Liver (tissue), 8 donors: ENCODE measurements at regions not wholly inside any gene's neighbourhood (a gene's known extent, or its start where the extent isn't known, plus 50 kb on each side); places are given as distances from the start of the nearest gene placed in this dataset.

Source experiments
- DNase-seq: peaks from one replicate; pipeline ENCODE4 v3.0.0-alpha.2; 2017; ENCODE audit warnings: low spot score
- H3K27ac ChIP-seq, 2 donors: one replicate each; pipeline ENCODE4 v1.7.0; 2013; ENCODE audit warnings: inconsistent platforms in 2 of 2, low read length in 2 of 2, control low read depth in 1 of 2, low read depth in 1 of 2, mild to moderate bottlenecking in 1 of 2
- H3K27me3 ChIP-seq, 4 donors: one replicate each; pipeline versions ENCODE4 v1.6.1 to v1.7.0; 2013; ENCODE audit warnings: low read length in 3 of 4, inconsistent platforms in 1 of 4, mild to moderate bottlenecking in 1 of 4, moderate library complexity in 1 of 4; ENCODE audit not compliant: control insufficient read depth in 4 of 4, insufficient read depth in 4 of 4
- H3K36me3 ChIP-seq, 4 donors: one replicate each; pipeline versions ENCODE4 v1.6.1 to v1.7.0; 2013; ENCODE audit warnings: low read length in 3 of 4, mild to moderate bottlenecking in 3 of 4, low read depth in 1 of 4, moderate library complexity in 1 of 4; ENCODE audit not compliant: control insufficient read depth in 4 of 4, insufficient read depth in 3 of 4
- H3K4me1 ChIP-seq, 4 donors: one replicate each; pipeline versions ENCODE4 v1.6.1 to v1.7.0; 2013; ENCODE audit warnings: low read length in 3 of 4, mild to moderate bottlenecking in 3 of 4, moderate library complexity in 1 of 4; ENCODE audit not compliant: control insufficient read depth in 4 of 4, insufficient read depth in 4 of 4
- H3K4me3 ChIP-seq, 3 donors: one replicate each; pipeline versions ENCODE4 v1.6.1 to v1.7.0; 2013; ENCODE audit warnings: low read length in 3 of 3, control low read depth in 1 of 3, low read depth in 1 of 3, mild to moderate bottlenecking in 1 of 3
- H3K9ac ChIP-seq, 2 donors: one replicate each; pipeline ENCODE4 v1.7.0; 2013; ENCODE audit warnings: low read length in 2 of 2, mild to moderate bottlenecking in 2 of 2, moderate library complexity in 2 of 2, control low read depth in 1 of 2, low read depth in 1 of 2
- H3K9me3 ChIP-seq, 4 donors: one replicate each; pipeline versions ENCODE4 v1.6.1 to v1.7.0; 2013; ENCODE audit warnings: low read length in 3 of 4; ENCODE audit not compliant: control insufficient read depth in 4 of 4
- ATF3 ChIP-seq: IDR thresholded peaks from 2 replicates; pipeline ENCODE4 v1.6.1; 2016; ENCODE audit warnings: antibody characterized with exemption
- EGR1 ChIP-seq, 2 donors: IDR thresholded peaks; 2 replicates each; pipeline ENCODE4 v1.6.1; 2016 to 2018; ENCODE audit warnings: antibody characterized with exemption in 2 of 2, low read depth in 2 of 2
- FOXA1 ChIP-seq: IDR thresholded peaks from 2 replicates; pipeline ENCODE4 v1.6.1; 2016; ENCODE audit warnings: antibody characterized with exemption
- FOXA2 ChIP-seq: IDR thresholded peaks from 2 replicates; pipeline ENCODE4 v1.6.1; 2016; ENCODE audit warnings: antibody characterized with exemption
- GABPA ChIP-seq, 2 donors: IDR thresholded peaks in 1 of 2; conservative IDR thresholded peaks in 1 of 2; 2 replicates each; pipeline ENCODE4 v1.6.1; 2016; ENCODE audit warnings: antibody characterized with exemption in 2 of 2, mild to moderate bottlenecking in 1 of 2, moderate library complexity in 1 of 2
- HNF4A ChIP-seq, 2 donors: conservative IDR thresholded peaks; 2 replicates each; pipeline ENCODE4 v1.6.1; 2016; ENCODE audit warnings: antibody characterized with exemption in 2 of 2, mild to moderate bottlenecking in 2 of 2
- JUND ChIP-seq, 2 donors: IDR thresholded peaks; 2 replicates each; pipeline ENCODE4 v1.6.1; 2016; ENCODE audit warnings: antibody characterized with exemption in 2 of 2
- MAX ChIP-seq: IDR thresholded peaks from 2 replicates; pipeline ENCODE4 v1.6.1; 2016; ENCODE audit warnings: antibody characterized with exemption
- NR2F2 ChIP-seq: IDR thresholded peaks from 2 replicates; pipeline ENCODE4 v1.6.1; 2016; ENCODE audit warnings: antibody characterized with exemption
- RAD21 ChIP-seq, 2 donors: IDR thresholded peaks; 2 replicates each; pipeline ENCODE4 v1.6.1; 2016; ENCODE audit warnings: antibody characterized with exemption in 2 of 2, mild to moderate bottlenecking in 2 of 2
- RXRA ChIP-seq, 2 donors: IDR thresholded peaks; 2 replicates each; pipeline ENCODE4 v1.6.1; 2017 to 2018; ENCODE audit warnings: antibody characterized with exemption in 2 of 2, mild to moderate bottlenecking in 1 of 2
- YY1 ChIP-seq: IDR thresholded peaks from 2 replicates; pipeline ENCODE4 v1.6.1; 2016; ENCODE audit warnings: antibody characterized with exemption, mild to moderate bottlenecking
- WGBS: extraction: QIAGEN DNeasy Blood & Tissue Kit; methylation state at CpG from one replicate; pipeline ENCODE4 v1.1.7; 2013; 5-methylcytosine and 5-hydroxymethylcytosine counted together
- TF ChIP-seq, protein P1 (sequence below): fragments of 150-350 bp; IDR thresholded peaks from 2 replicates; pipeline ENCODE4 v1.5.1; 2017; ENCODE audit warnings: improper control_type of control experiment, low read depth, low read length; ENCODE audit not compliant: missing input control
- TF ChIP-seq, protein P2 (sequence below): IDR thresholded peaks from 2 replicates; pipeline ENCODE4 v1.6.1; 2016; ENCODE audit warnings: antibody characterized with exemption, mild to moderate bottlenecking
- donor health status: healthy.
- donor health status: healthy.
- donor health status: healthy.
- donor health status: healthy.
- donor health status: healthy.

DNA sequence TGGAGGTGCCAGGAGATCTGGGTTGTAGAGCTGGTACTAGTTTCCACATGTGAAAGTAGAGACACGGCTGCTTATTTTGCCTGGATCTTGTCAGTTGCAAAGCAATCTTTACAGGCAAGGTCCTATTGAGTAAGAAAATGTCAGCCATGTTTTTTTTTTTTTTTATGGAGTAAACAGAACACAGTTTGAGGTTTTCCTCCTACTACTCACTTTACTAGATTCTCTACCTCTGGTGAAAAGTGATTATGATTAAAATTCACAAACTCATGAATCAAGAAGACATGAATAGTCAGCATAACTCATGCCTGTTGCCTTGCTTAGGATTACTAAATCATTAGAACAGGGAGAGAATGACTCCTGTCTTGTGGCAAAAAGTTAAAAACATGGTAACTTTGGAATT is 70.1 kb upstream of the PNPT1 start:
- TF ChIP-seq ATF3 = no peak
- TF ChIP-seq GABPA (IDR thresholded peaks at IDR 0.05 in 1 of 2, conservative IDR thresholded peaks at IDR 0.05 in 1 of 2) = no peak
- TF ChIP-seq, protein P1, sequence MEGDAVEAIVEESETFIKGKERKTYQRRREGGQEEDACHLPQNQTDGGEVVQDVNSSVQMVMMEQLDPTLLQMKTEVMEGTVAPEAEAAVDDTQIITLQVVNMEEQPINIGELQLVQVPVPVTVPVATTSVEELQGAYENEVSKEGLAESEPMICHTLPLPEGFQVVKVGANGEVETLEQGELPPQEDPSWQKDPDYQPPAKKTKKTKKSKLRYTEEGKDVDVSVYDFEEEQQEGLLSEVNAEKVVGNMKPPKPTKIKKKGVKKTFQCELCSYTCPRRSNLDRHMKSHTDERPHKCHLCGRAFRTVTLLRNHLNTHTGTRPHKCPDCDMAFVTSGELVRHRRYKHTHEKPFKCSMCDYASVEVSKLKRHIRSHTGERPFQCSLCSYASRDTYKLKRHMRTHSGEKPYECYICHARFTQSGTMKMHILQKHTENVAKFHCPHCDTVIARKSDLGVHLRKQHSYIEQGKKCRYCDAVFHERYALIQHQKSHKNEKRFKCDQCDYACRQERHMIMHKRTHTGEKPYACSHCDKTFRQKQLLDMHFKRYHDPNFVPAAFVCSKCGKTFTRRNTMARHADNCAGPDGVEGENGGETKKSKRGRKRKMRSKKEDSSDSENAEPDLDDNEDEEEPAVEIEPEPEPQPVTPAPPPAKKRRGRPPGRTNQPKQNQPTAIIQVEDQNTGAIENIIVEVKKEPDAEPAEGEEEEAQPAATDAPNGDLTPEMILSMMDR = no peak
- DNase-seq = no peak
- Histone ChIP-seq H3K9me3 (no peaks in the 10 kb centered on the region), H3K4me3 (no peak overlapping the region), H3K9ac (no peak overlapping the region), H3K36me3 (no peaks in the 10 kb centered on the region), H3K27me3 (peaks cover 0 to 10% (median 0%) of the 10 kb centered on the region in 4 donors), H3K27ac (no peak overlapping the region), H3K4me1 (no peaks in the 10 kb centered on the region)
- 86% methylated on average over 1 of the region's 1 CpG for WGBS

- H3K4me3 ChIP-seq = no peak overlapping the region
- WGBS = 83% methylated on average over 2 of the region's 2 CpGs
- no peak for DNase-seq
- H3K27me3 ChIP-seq = peaks cover 0 to 10% (median 0%) of the 10 kb centered on the region in 4 donors
- H3K9me3 ChIP-seq = no peaks in the 10 kb centered on the region
- TF ChIP-seq FOXA1 = no peak
- TF ChIP-seq, protein P1 = no peak
- TF ChIP-seq RAD21 (IDR thresholded peaks at IDR 0.05) = no peak
- no peak for TF ChIP-seq NR2F2
- TF ChIP-seq EGR1 (IDR thresholded peaks at IDR 0.05; ENCODE audit: low read depth in 2 of 2) = no peak
- TF ChIP-seq, protein P2, sequence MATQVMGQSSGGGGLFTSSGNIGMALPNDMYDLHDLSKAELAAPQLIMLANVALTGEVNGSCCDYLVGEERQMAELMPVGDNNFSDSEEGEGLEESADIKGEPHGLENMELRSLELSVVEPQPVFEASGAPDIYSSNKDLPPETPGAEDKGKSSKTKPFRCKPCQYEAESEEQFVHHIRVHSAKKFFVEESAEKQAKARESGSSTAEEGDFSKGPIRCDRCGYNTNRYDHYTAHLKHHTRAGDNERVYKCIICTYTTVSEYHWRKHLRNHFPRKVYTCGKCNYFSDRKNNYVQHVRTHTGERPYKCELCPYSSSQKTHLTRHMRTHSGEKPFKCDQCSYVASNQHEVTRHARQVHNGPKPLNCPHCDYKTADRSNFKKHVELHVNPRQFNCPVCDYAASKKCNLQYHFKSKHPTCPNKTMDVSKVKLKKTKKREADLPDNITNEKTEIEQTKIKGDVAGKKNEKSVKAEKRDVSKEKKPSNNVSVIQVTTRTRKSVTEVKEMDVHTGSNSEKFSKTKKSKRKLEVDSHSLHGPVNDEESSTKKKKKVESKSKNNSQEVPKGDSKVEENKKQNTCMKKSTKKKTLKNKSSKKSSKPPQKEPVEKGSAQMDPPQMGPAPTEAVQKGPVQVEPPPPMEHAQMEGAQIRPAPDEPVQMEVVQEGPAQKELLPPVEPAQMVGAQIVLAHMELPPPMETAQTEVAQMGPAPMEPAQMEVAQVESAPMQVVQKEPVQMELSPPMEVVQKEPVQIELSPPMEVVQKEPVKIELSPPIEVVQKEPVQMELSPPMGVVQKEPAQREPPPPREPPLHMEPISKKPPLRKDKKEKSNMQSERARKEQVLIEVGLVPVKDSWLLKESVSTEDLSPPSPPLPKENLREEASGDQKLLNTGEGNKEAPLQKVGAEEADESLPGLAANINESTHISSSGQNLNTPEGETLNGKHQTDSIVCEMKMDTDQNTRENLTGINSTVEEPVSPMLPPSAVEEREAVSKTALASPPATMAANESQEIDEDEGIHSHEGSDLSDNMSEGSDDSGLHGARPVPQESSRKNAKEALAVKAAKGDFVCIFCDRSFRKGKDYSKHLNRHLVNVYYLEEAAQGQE = no peak
- no peak for TF ChIP-seq MAX
- no peak for TF ChIP-seq HNF4A (conservative IDR thresholded peaks at IDR 0.05)
- no peak for TF ChIP-seq RXRA (IDR thresholded peaks at IDR 0.05)
- no peak for TF ChIP-seq FOXA2
- TF ChIP-seq ATF3 = no peak
- no peak for TF ChIP-seq YY1
- TF ChIP-seq JUND (IDR thresholded peaks at IDR 0.05) = no peak
- no peak overlapping the region for H3K27ac ChIP-seq
- no peak overlapping the region for H3K9ac ChIP-seq
- no peaks in the 10 kb centered on the region for H3K36me3 ChIP-seq
- no peaks in the 10 kb centered on the region for H3K4me1 ChIP-seq
Observed at GRCh38 chr2:55761526-55761925, 67.9 kb upstream of the PNPT1 start.
